ENCODE measurements at regions not wholly inside any gene's neighbourhood (a gene's known extent, or its start where the extent isn't known, plus 50 kb on each side); places are given as distances from the start of the nearest gene placed in this dataset.

- Histone ChIP-seq H3K79me1 (ENCODE audit: insufficient read depth, low read depth, low read length, poor library complexity, severe bottlenecking) (no peaks in the 10 kb centered on the region), H4K20me1 (ENCODE audit: control insufficient read depth, insufficient read depth, insufficient read length) (peaks cover 2% of the 10 kb centered on the region), H4K91ac (ENCODE audit: insufficient read length, low read depth, low read length) (no peak overlapping the region), H3K56ac (ENCODE audit: insufficient read length, low read depth, low read length) (no peak overlapping the region), H2AFZ (ENCODE audit: low read length) (no peak overlapping the region), H2BK5ac (ENCODE audit: insufficient read length, low read length) (no peak overlapping the region), H2BK15ac (ENCODE audit: low read depth, low read length) (no peak overlapping the region), H3T11ph (ENCODE audit: low read length) (no peak overlapping the region), H3K23me2 (ENCODE audit: insufficient read length, low read depth, low read length, poor library complexity, severe bottlenecking) (no peaks in the 10 kb centered on the region), H3K18ac (ENCODE audit: insufficient read length, low read depth, low read length) (no peak overlapping the region), H3K27ac (ENCODE audit: insufficient read length, low read depth, low read length) (no peak overlapping the region), H4K5ac (ENCODE audit: insufficient read length, low read depth, low read length) (no peak overlapping the region), H3K4me1 (ENCODE audit: insufficient read depth, low read length) (no peaks in the 10 kb centered on the region), H3K23ac (ENCODE audit: insufficient read length, low read depth, low read length) (no peak overlapping the region), H3K14ac (ENCODE audit: insufficient read depth, low read length) (no peak overlapping the region), H3K9me3 (ENCODE audit: control insufficient read depth, low read depth, low read length) (no peaks in the 10 kb centered on the region), H2BK120ac (ENCODE audit: low read depth, low read length, poor library complexity, severe bottlenecking) (no peak overlapping the region), H2BK20ac (ENCODE audit: low read depth, low read length, poor library complexity, severe bottlenecking) (no peak overlapping the region), H2AK5ac (ENCODE audit: insufficient read length, low read length) (no peak overlapping the region), H3K27me3 (ENCODE audit: insufficient read depth, low read length) (no peaks in the 10 kb centered on the region), H3K4ac (ENCODE audit: low read depth, low read length) (no peak overlapping the region), H4K8ac (replicated peaks; ENCODE audit: insufficient read length, low read depth, low read length) (no peak overlapping the region), H3K79me2 (ENCODE audit: insufficient read depth, low read length) (no peaks in the 10 kb centered on the region), H2BK12ac (ENCODE audit: insufficient read length, low read depth, low read length) (no peak overlapping the region), H3K9ac (ENCODE audit: extremely low read depth, insufficient read length, low read length) (no peak overlapping the region), H3K4me2 (ENCODE audit: insufficient read depth, insufficient read length, low read length) (no peak overlapping the region)
- no peak for TF ChIP-seq CTCF (conservative IDR thresholded peaks at IDR 0.05)
- Mint-ChIP-seq H3K36me3 (ENCODE audit: insufficient read depth in 1 of 3, low read depth in 3 of 3) (no peaks in the 10 kb centered on the region; a peak in 1 of 7 replicates), H3K27ac (no peak overlapping the region), H3K4me1 (peaks cover 8% of the 10 kb centered on the region in 2 experiments; a peak in 3 of 4 replicates), H3K27me3 (ENCODE audit: low read depth) (peaks cover 6% of the 10 kb centered on the region), H3K4me3 (no peak overlapping the region), H3K9me3 (peaks cover 0 to 3% of the 10 kb centered on the region in 2 experiments; a peak in 1 of 5 replicates)
- no peak for DNase-seq
- WGBS (ENCODE audit: extremely low coverage, insufficient read length, low lambda C conversion rate) = no CpG with 5 or more reads among the region's 11 CpGs
Observed at GRCh38 chr10:124323111-124323725, 95.5 kb downstream of the OAT start.
